ELF-1 (cell line): ENCODE measurements at regions not wholly inside any gene's neighbourhood (a gene's known extent, or its start where the extent isn't known, plus 50 kb on each side); places are given as distances from the start of the nearest gene placed in this dataset.
A peak's percentile ranks its signal among the peaks of the same experiment; 100 is the strongest.
"Not testable (repeated sequence)": the region's sequence is repeated elsewhere in the genome, so short reads cannot be mapped to it uniquely, and the experiment has no call there.

Experiments
- DNase-seq: peaks from one replicate; pipeline ENCODE4 v3.0.0-alpha.2; 2016; ENCODE audit warnings: low read depth, low spot score

GRCh38 chr14:58884442-58884841 is 246.7 kb downstream of the DACT1 start:
- no peak for DNase-seq

- no peak for DNase-seq
These were observed 250.2 kb downstream of the DACT1 start for GRCh38 chr14:58887931-58888330.

GRCh38 chr14:58898655-58899316 is 261.0 kb downstream of the DACT1 start:
- no peak for DNase-seq

- DNase-seq: no peak
These were observed 261.6 kb downstream of the DACT1 start for GRCh38 chr14:58899317-58899713.

- DNase-seq: no peak
These were observed 264.1 kb downstream of the DACT1 start for GRCh38 chr14:58901826-58902225.

GRCh38 chr14:58904776-58905175 is 267.0 kb downstream of the DACT1 start:
- no peak for DNase-seq

- DNase-seq: no peak
These were observed 270.0 kb downstream of the DACT1 start for GRCh38 chr14:58907803-58908202.

GRCh38 chr14:58912287-58912686 is 274.5 kb downstream of the DACT1 start:
- no peak for DNase-seq

- DNase-seq: no peak
These were observed 275.2 kb downstream of the DACT1 start for GRCh38 chr14:58912799-58913432.

- no peak for DNase-seq
These were observed 274.1 kb upstream of the DAAM1 start for GRCh38 chr14:58914279-58914855.

- no peak for DNase-seq
These were observed 272.8 kb upstream of the DAAM1 start for GRCh38 chr14:58915646-58916045.

GRCh38 chr14:58918066-58918738 is 270.3 kb upstream of the DAAM1 start:
- no peak for DNase-seq

GRCh38 chr14:58919217-58919616 is 269.2 kb upstream of the DAAM1 start:
- DNase-seq: no peak

GRCh38 chr14:58920230-58920629 is 268.2 kb upstream of the DAAM1 start:
- no peak for DNase-seq

- DNase-seq: not testable (repeated sequence)
These were observed 266.1 kb upstream of the DAAM1 start for GRCh38 chr14:58922201-58922940.

- peak; percentile 67 for DNase-seq
These were observed 264.6 kb upstream of the DAAM1 start for GRCh38 chr14:58923751-58924405.

GRCh38 chr14:58941629-58942028 is 246.8 kb upstream of the DAAM1 start:
- DNase-seq: no peak

- DNase-seq: no peak
These were observed 246.0 kb upstream of the DAAM1 start for GRCh38 chr14:58942516-58942915.

GRCh38 chr14:58944343-58944967 is 244.0 kb upstream of the DAAM1 start:
- DNase-seq: no peak

- no peak for DNase-seq
These were observed 243.5 kb upstream of the DAAM1 start for GRCh38 chr14:58944968-58945356.

- no peak for DNase-seq
These were observed 242.0 kb upstream of the DAAM1 start for GRCh38 chr14:58946431-58946830.
